ENCODE measurements at regions not wholly inside any gene's neighbourhood (a gene's known extent, or its start where the extent isn't known, plus 50 kb on each side); places are given as distances from the start of the nearest gene placed in this dataset.

GRCh38 chr2:149692961-149693396 is 105.4 kb upstream of the MMADHC start:
- no peak for TF ChIP-seq POLR2A (IDR thresholded peaks at IDR 0.05)
- no peak for TF ChIP-seq POLR2AphosphoS5 (IDR thresholded peaks at IDR 0.05)
- TF ChIP-seq CTCF (IDR thresholded peaks at IDR 0.05 in 8 of 11, conservative IDR thresholded peaks at IDR 0.05 in 3 of 11) = no peak

All from spleen (tissue), 7 donors.